ENCODE measurements at regions not wholly inside any gene's neighbourhood (a gene's known extent, or its start where the extent isn't known, plus 50 kb on each side); places are given as distances from the start of the nearest gene placed in this dataset.
"Not testable (repeated sequence)": the region's sequence is repeated elsewhere in the genome, so short reads cannot be mapped to it uniquely, and the experiment has no call there.

- Histone ChIP-seq H3K27ac (ENCODE audit: low read length) (no peak overlapping the region), H3K9ac (ENCODE audit: low read length) (no peak overlapping the region), H3K4me1 (ENCODE audit: control insufficient read depth, low read depth, low read length) (no peaks in the 10 kb centered on the region), H3K9me3 (ENCODE audit: control insufficient read depth, low read depth, low read length) (no peaks in the 10 kb centered on the region), H3K27me3 (ENCODE audit: control insufficient read depth, insufficient read depth, low read length) (no peaks in the 10 kb centered on the region), H3K4me3 (ENCODE audit: low read length) (no peak overlapping the region), H3K36me3 (ENCODE audit: control insufficient read depth, low read depth, low read length) (no peaks in the 10 kb centered on the region)
Measured at GRCh38 chr3:61466357-61466756, 95.0 kb upstream of the PTPRG start.

DNA sequence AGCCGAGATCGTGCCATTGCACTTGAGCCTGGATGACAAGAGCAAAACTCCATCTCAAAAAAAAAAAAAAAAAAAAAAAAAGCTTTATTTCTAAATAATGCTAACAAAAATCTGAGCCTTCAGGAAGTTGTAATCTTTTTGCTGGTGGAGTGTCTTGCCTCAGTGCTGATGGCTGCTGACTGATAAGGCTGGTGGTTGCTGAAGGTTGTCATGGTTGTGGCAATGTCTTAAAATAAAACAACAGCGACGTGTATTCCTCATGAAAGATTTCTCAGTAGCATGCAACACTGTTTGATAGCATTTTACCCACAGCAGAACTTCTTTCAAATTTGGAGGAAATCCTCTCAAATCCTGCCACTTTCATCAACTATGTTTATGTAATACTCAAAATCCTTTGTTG is 77.4 kb upstream of the PTPRG start:
- H3K36me3 ChIP-seq (ENCODE audit: control insufficient read depth, low read depth, low read length): no peaks in the 10 kb centered on the region
- H3K9me3 ChIP-seq (ENCODE audit: control insufficient read depth, low read depth, low read length): no peaks in the 10 kb centered on the region
- H3K4me3 ChIP-seq (ENCODE audit: low read length): no peak overlapping the region
- H3K27me3 ChIP-seq (ENCODE audit: control insufficient read depth, insufficient read depth, low read length): no peaks in the 10 kb centered on the region
- no peaks in the 10 kb centered on the region for H3K4me1 ChIP-seq (ENCODE audit: control insufficient read depth, low read depth, low read length)
- no peak overlapping the region for H3K27ac ChIP-seq (ENCODE audit: low read length)
- H3K9ac ChIP-seq (ENCODE audit: low read length): no peak overlapping the region

GRCh38 chr3:61493339-61493738 is 68.0 kb upstream of the PTPRG start:
- Histone ChIP-seq H3K4me3 (ENCODE audit: low read length) (no peak overlapping the region), H3K27ac (ENCODE audit: low read length) (no peak overlapping the region), H3K9ac (ENCODE audit: low read length) (no peak overlapping the region), H3K4me1 (ENCODE audit: control insufficient read depth, low read depth, low read length) (no peaks in the 10 kb centered on the region), H3K9me3 (ENCODE audit: control insufficient read depth, low read depth, low read length) (no peaks in the 10 kb centered on the region), H3K27me3 (ENCODE audit: control insufficient read depth, insufficient read depth, low read length) (no peaks in the 10 kb centered on the region), H3K36me3 (ENCODE audit: control insufficient read depth, low read depth, low read length) (no peaks in the 10 kb centered on the region)

- not testable (repeated sequence) for H3K27ac ChIP-seq (ENCODE audit: low read length); H3K4me1 ChIP-seq (ENCODE audit: control insufficient read depth, low read depth, low read length); H3K36me3 ChIP-seq (ENCODE audit: control insufficient read depth, low read depth, low read length); H3K9me3 ChIP-seq (ENCODE audit: control insufficient read depth, low read depth, low read length); H3K9ac ChIP-seq (ENCODE audit: low read length); H3K27me3 ChIP-seq (ENCODE audit: control insufficient read depth, insufficient read depth, low read length); H3K4me3 ChIP-seq (ENCODE audit: low read length)
Measured at GRCh38 chr3:61494309-61494708, 67.1 kb upstream of the PTPRG start.

DNA sequence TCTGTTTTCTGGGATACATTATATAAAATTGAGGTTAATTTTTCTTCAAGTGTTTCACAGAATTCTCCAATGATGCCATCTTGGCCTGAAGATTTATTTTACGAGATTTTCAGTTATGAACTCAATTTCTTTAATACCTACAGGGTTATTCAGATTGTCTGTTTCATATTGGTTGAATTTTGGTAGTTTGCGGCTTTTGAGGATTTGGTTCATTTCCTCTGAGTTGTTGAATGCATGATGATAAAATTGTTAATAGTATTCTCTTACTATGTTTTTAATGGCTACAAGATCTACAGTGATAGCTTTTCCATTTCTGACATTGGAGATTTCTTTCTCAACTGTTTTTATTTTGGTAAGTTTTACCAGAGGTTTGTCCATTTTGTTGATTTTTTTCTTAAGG is 63.9 kb upstream of the PTPRG start:
- no peaks in the 10 kb centered on the region for H3K4me1 ChIP-seq (ENCODE audit: control insufficient read depth, low read depth, low read length)
- H3K27ac ChIP-seq (ENCODE audit: low read length): no peak overlapping the region
- no peaks in the 10 kb centered on the region for H3K27me3 ChIP-seq (ENCODE audit: control insufficient read depth, insufficient read depth, low read length)
- H3K9me3 ChIP-seq (ENCODE audit: control insufficient read depth, low read depth, low read length): no peaks in the 10 kb centered on the region
- H3K4me3 ChIP-seq (ENCODE audit: low read length): no peak overlapping the region
- no peak overlapping the region for H3K9ac ChIP-seq (ENCODE audit: low read length)
- H3K36me3 ChIP-seq (ENCODE audit: control insufficient read depth, low read depth, low read length): no peaks in the 10 kb centered on the region

DNA sequence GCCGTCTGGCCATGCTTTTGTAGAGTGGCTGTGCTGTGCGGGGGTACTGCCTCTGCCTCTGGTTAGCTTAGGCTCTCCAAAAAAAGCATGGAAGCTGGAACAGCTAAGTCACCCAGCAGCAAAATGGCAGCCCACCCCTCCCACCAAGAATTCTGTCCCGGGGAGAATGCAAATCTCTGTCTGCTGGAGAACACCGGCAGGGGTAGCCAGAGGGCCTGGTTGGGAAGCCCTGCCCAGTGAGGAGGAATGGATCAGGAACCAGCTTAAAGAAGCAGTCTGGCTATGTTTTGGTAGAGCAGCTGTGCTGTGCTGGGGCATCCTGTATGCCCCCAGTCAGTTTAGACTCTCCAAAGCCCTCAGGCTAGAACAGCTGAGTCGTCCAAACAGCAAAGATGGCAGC is 56.2 kb upstream of the PTPRG start:
- H3K27ac ChIP-seq (ENCODE audit: low read length): no peak overlapping the region
- no peaks in the 10 kb centered on the region for H3K27me3 ChIP-seq (ENCODE audit: control insufficient read depth, insufficient read depth, low read length)
- H3K36me3 ChIP-seq (ENCODE audit: control insufficient read depth, low read depth, low read length): no peaks in the 10 kb centered on the region
- H3K9me3 ChIP-seq (ENCODE audit: control insufficient read depth, low read depth, low read length): no peaks in the 10 kb centered on the region
- H3K9ac ChIP-seq (ENCODE audit: low read length): no peak overlapping the region
- no peaks in the 10 kb centered on the region for H3K4me1 ChIP-seq (ENCODE audit: control insufficient read depth, low read depth, low read length)
- H3K4me3 ChIP-seq (ENCODE audit: low read length): no peak overlapping the region

DNA sequence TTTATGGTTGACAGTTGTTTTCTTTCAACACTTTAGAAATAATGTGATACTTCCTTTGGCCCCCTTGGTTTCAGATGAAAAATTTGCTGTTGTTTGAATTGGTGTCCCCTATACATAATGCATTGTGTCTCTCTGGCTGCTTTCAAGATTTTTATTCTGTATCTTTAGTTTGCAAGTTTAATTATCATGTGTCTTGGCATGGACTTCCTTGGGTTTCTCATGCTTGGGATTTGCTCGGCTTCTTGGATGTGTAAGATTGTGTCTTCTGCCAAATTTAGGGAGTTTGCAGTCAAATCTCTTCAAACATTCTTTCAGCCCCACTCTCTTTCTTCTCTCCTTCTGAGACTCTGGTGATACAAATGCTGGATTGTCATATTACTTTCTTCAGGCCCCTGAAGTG is 53.4 kb upstream of the PTPRG start:
- Histone ChIP-seq H3K36me3 (ENCODE audit: control insufficient read depth, low read depth, low read length) (no peaks in the 10 kb centered on the region), H3K27ac (ENCODE audit: low read length) (no peak overlapping the region), H3K4me1 (ENCODE audit: control insufficient read depth, low read depth, low read length) (no peaks in the 10 kb centered on the region), H3K9me3 (ENCODE audit: control insufficient read depth, low read depth, low read length) (no peaks in the 10 kb centered on the region), H3K9ac (ENCODE audit: low read length) (no peak overlapping the region), H3K4me3 (ENCODE audit: low read length) (no peak overlapping the region), H3K27me3 (ENCODE audit: control insufficient read depth, insufficient read depth, low read length) (no peaks in the 10 kb centered on the region)
